H9 (cell line): ENCODE measurements at regions not wholly inside any gene's neighbourhood (a gene's known extent, or its start where the extent isn't known, plus 50 kb on each side); places are given as distances from the start of the nearest gene placed in this dataset.

ENCODE experiments used
- DNase-seq: peaks from one replicate; pipeline ENCODE4 v3.0.0-alpha.2; 2017
- H2AFZ ChIP-seq: one replicate; pipeline ENCODE4 v1.6.1; 2013; ENCODE audit warnings: mild to moderate bottlenecking, low read length, control low read depth, moderate library complexity
- H2AK5ac ChIP-seq: 2 replicates; pipeline ENCODE4 v1.6.1; 2013; ENCODE audit warnings: low read length, control low read depth, mixed read lengths; ENCODE audit not compliant: insufficient read length
- H2BK120ac ChIP-seq: one replicate; pipeline ENCODE4 v1.6.1; 2013; ENCODE audit warnings: low read depth, mild to moderate bottlenecking, low read length, control low read depth, inconsistent platforms; ENCODE audit not compliant: poor library complexity, severe bottlenecking
- H2BK12ac ChIP-seq: 2 replicates; pipeline ENCODE4 v1.6.1; 2013; ENCODE audit warnings: low read length, control low read depth, mixed read lengths, low read depth; ENCODE audit not compliant: insufficient read length
- H2BK15ac ChIP-seq: 2 replicates; pipeline ENCODE4 v1.6.1; 2013; ENCODE audit warnings: low read depth, low read length, control low read depth
- H2BK20ac ChIP-seq: one replicate; pipeline ENCODE4 v1.6.1; 2013; ENCODE audit warnings: low read depth, mild to moderate bottlenecking, low read length, control low read depth, inconsistent platforms; ENCODE audit not compliant: poor library complexity, severe bottlenecking
- H2BK5ac ChIP-seq: 2 replicates; pipeline ENCODE4 v1.6.1; 2013; ENCODE audit warnings: low read length, control low read depth, mixed read lengths; ENCODE audit not compliant: insufficient read length
- H3K14ac ChIP-seq: 2 replicates; pipeline ENCODE4 v1.6.1; 2013; ENCODE audit warnings: low read length, control low read depth; ENCODE audit not compliant: insufficient read depth
- H3K18ac ChIP-seq: 2 replicates; pipeline ENCODE4 v1.6.1; 2013; ENCODE audit warnings: low read depth, mild to moderate bottlenecking, mixed read lengths, low read length, control low read depth; ENCODE audit not compliant: insufficient read length
- H3K23ac ChIP-seq: 2 replicates; pipeline ENCODE4 v1.6.1; 2013; ENCODE audit warnings: low read length, control low read depth, mixed read lengths, low read depth; ENCODE audit not compliant: insufficient read length
- H3K23me2 ChIP-seq: 2 replicates; pipeline ENCODE4 v1.6.1; 2013; ENCODE audit warnings: low read depth, mild to moderate bottlenecking, mixed read lengths, low read length, control low read depth; ENCODE audit not compliant: insufficient read length, poor library complexity, severe bottlenecking
- H3K27ac ChIP-seq: 2 replicates; pipeline ENCODE4 v1.5.1; 2013; ENCODE audit warnings: low read length, control low read depth, mixed read lengths, low read depth; ENCODE audit not compliant: insufficient read length
- H3K27me3 ChIP-seq: 2 replicates; pipeline ENCODE4 v1.6.1; 2013; ENCODE audit warnings: low read length, control low read depth, inconsistent platforms; ENCODE audit not compliant: insufficient read depth
- H3K4ac ChIP-seq: 2 replicates; pipeline ENCODE4 v1.6.1; 2013; ENCODE audit warnings: low read depth, mild to moderate bottlenecking, control low read depth, inconsistent platforms, low read length, moderate library complexity
- H3K4me1 ChIP-seq: 2 replicates; pipeline ENCODE4 v1.6.1; 2013; ENCODE audit warnings: low read length, control low read depth, inconsistent platforms; ENCODE audit not compliant: insufficient read depth
- H3K4me2 ChIP-seq: 2 replicates; pipeline ENCODE4 v1.6.1; 2013; ENCODE audit warnings: low read length, control low read depth, mixed read lengths; ENCODE audit not compliant: insufficient read length, insufficient read depth
- H3K56ac ChIP-seq: 2 replicates; pipeline ENCODE4 v1.6.1; 2013; ENCODE audit warnings: low read depth, mild to moderate bottlenecking, mixed read lengths, low read length, control low read depth; ENCODE audit not compliant: insufficient read length
- H3K79me1 ChIP-seq: 2 replicates; pipeline ENCODE4 v1.6.1; 2013; ENCODE audit warnings: low read depth, mild to moderate bottlenecking, moderate library complexity, low read length, control low read depth, inconsistent platforms; ENCODE audit not compliant: insufficient read depth, poor library complexity, severe bottlenecking
- H3K79me2 ChIP-seq: 2 replicates; pipeline ENCODE4 v1.6.1; 2013; ENCODE audit warnings: low read length, control low read depth, inconsistent platforms; ENCODE audit not compliant: insufficient read depth
- H3K9ac ChIP-seq: 2 replicates; pipeline ENCODE4 v1.6.1; 2013; ENCODE audit warnings: low read length, control low read depth, mixed read lengths; ENCODE audit not compliant: insufficient read length; ENCODE audit errors: extremely low read depth
- H3K9me3 ChIP-seq: one replicate; pipeline ENCODE4 v1.6.1; 2013; ENCODE audit warnings: low read depth, low read length, inconsistent platforms; ENCODE audit not compliant: control insufficient read depth
- H3T11ph ChIP-seq: one replicate; pipeline ENCODE4 v1.6.1; 2013; ENCODE audit warnings: mild to moderate bottlenecking, low read length, control low read depth, inconsistent platforms
- H4K20me1 ChIP-seq: one replicate; pipeline ENCODE4 v1.6.1; 2013; ENCODE audit not compliant: control insufficient read depth, insufficient read length, insufficient read depth
- H4K5ac ChIP-seq: 2 replicates; pipeline ENCODE4 v1.6.1; 2013; ENCODE audit warnings: low read depth, mild to moderate bottlenecking, mixed read lengths, low read length, control low read depth; ENCODE audit not compliant: insufficient read length
- H4K8ac ChIP-seq: replicated peaks from 2 replicates; pipeline ENCODE4 v1.6.1; 2013; ENCODE audit warnings: low read length, control low read depth, mixed read lengths, low read depth; ENCODE audit not compliant: insufficient read length
- H4K91ac ChIP-seq: 2 replicates; pipeline ENCODE4 v1.6.1; 2013; ENCODE audit warnings: low read depth, mild to moderate bottlenecking, moderate library complexity, mixed read lengths, low read length, control low read depth; ENCODE audit not compliant: insufficient read length
- H3K27ac Mint-ChIP-seq, 3 experiments: 2 replicates in 2 of 3; 3 replicates in 1 of 3; pipeline ENCODE4 v1.8.0; 2020 to 2021; ENCODE audit warnings: mixed read lengths in 3 of 3, mild to moderate bottlenecking in 1 of 3, moderate library complexity in 1 of 3
- H3K27me3 Mint-ChIP-seq: 2 replicates; pipeline ENCODE4 v1.8.0; 2021; ENCODE audit warnings: low read depth, mild to moderate bottlenecking, moderate library complexity, mixed read lengths
- H3K36me3 Mint-ChIP-seq, 3 experiments: 2 replicates in 2 of 3; 3 replicates in 1 of 3; pipeline ENCODE4 v1.8.0; 2020 to 2021; ENCODE audit warnings: low read depth in 3 of 3, mixed read lengths in 3 of 3; ENCODE audit not compliant: insufficient read depth in 1 of 3
- H3K4me1 Mint-ChIP-seq, 2 experiments: 2 replicates each; pipeline ENCODE4 v1.8.0; 2020; ENCODE audit warnings: mixed read lengths in 2 of 2
- H3K4me3 Mint-ChIP-seq, 2 experiments: 2 replicates in 1 of 2; 3 replicates in 1 of 2; pipeline ENCODE4 v1.8.0; 2020 to 2021; ENCODE audit warnings: mild to moderate bottlenecking in 2 of 2, mixed read lengths in 2 of 2, moderate library complexity in 1 of 2
- H3K9me3 Mint-ChIP-seq, 2 experiments: 2 replicates in 1 of 2; 3 replicates in 1 of 2; pipeline ENCODE4 v1.8.0; 2020; ENCODE audit warnings: mild to moderate bottlenecking in 2 of 2, mixed read lengths in 2 of 2, moderate library complexity in 1 of 2
- WGBS: extraction: QIAGEN DNeasy Blood & Tissue Kit; methylation state at CpG from one replicate; pipeline ENCODE4 v1.1.7; 2013; ENCODE audit warnings: missing lambda C conversion rate, low lambda C conversion rate, mixed read lengths; ENCODE audit not compliant: insufficient read length; ENCODE audit errors: extremely low coverage; 5-methylcytosine and 5-hydroxymethylcytosine counted together
- TF ChIP-seq, protein P1 (sequence below): fragments of 200-600 bp; sonication (generic); conservative IDR thresholded peaks from 3 replicates; pipeline ENCODE4 v1.8.0; 2021; ENCODE audit warnings: antibody characterized with exemption, mild to moderate bottlenecking

DNA sequence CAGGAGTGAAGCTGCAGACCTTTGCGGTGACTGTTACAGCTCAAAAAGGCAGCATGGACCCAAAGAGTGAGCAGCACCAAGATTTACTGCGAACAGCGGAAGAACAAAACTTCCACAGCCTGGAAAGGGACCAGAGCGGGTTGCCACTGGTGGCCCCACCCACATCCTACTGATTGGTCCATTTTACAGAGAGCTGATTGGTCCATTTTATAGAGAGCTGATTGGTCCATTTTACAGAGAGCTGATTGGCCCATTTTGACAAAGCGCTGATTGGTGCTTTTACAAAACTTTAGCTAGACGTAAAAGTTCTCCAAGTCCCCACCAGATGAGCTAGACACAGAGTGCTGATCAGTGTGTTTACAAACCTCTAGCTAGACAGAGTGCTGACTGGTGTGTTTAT is 134.2 kb upstream of the FRG1 start:
- no peak overlapping the region for H3K4me3 Mint-ChIP-seq
- H3K27me3 Mint-ChIP-seq: peaks cover 3% of the 10 kb centered on the region; the same call in 1 of the 2 replicates
- H3K27ac Mint-ChIP-seq: no peak overlapping the region
- H3K27ac ChIP-seq: no peak overlapping the region
- no peak overlapping the region for H3K4me2 ChIP-seq
- WGBS: no CpG with 5 or more reads among the region's 6 CpGs
- H3K4me1 ChIP-seq: no peaks in the 10 kb centered on the region
- H2BK15ac ChIP-seq: no peak overlapping the region
- H3K27me3 ChIP-seq: no peaks in the 10 kb centered on the region
- H4K91ac ChIP-seq: no peak overlapping the region
- no peak overlapping the region for H2BK120ac ChIP-seq
- H2BK20ac ChIP-seq: no peak overlapping the region
- no peak overlapping the region for H3K9ac ChIP-seq
- H3K4ac ChIP-seq: no peak overlapping the region
- H3K36me3 Mint-ChIP-seq: peaks cover 8 to 31% (median 20%) of the 10 kb centered on the region in 3 experiments
- H2BK12ac ChIP-seq: no peak overlapping the region
- H3K23ac ChIP-seq: no peak overlapping the region
- peaks cover 82 to 95% of the 10 kb centered on the region in 2 experiments for H3K9me3 Mint-ChIP-seq
- no peak overlapping the region for H4K5ac ChIP-seq
- TF ChIP-seq, protein P1, sequence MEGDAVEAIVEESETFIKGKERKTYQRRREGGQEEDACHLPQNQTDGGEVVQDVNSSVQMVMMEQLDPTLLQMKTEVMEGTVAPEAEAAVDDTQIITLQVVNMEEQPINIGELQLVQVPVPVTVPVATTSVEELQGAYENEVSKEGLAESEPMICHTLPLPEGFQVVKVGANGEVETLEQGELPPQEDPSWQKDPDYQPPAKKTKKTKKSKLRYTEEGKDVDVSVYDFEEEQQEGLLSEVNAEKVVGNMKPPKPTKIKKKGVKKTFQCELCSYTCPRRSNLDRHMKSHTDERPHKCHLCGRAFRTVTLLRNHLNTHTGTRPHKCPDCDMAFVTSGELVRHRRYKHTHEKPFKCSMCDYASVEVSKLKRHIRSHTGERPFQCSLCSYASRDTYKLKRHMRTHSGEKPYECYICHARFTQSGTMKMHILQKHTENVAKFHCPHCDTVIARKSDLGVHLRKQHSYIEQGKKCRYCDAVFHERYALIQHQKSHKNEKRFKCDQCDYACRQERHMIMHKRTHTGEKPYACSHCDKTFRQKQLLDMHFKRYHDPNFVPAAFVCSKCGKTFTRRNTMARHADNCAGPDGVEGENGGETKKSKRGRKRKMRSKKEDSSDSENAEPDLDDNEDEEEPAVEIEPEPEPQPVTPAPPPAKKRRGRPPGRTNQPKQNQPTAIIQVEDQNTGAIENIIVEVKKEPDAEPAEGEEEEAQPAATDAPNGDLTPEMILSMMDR: no peak
- no peak overlapping the region for H3K14ac ChIP-seq
- H3K79me1 ChIP-seq: no peaks in the 10 kb centered on the region
- H3K23me2 ChIP-seq: no peaks in the 10 kb centered on the region
- no peaks in the 10 kb centered on the region for H4K20me1 ChIP-seq
- H2BK5ac ChIP-seq: no peak overlapping the region
- H3K9me3 ChIP-seq: peaks cover 10% of the 10 kb centered on the region
- H3K18ac ChIP-seq: no peak overlapping the region
- DNase-seq: no peak
- no peak overlapping the region for H2AFZ ChIP-seq
- peaks cover 0 to 2% of the 10 kb centered on the region in 2 experiments; a peak in 1 of 4 replicates for H3K4me1 Mint-ChIP-seq
- no peak overlapping the region for H2AK5ac ChIP-seq
- H3T11ph ChIP-seq: no peak overlapping the region
- H3K79me2 ChIP-seq: no peaks in the 10 kb centered on the region
- H4K8ac ChIP-seq: no peak overlapping the region
- H3K56ac ChIP-seq: no peak overlapping the region
